Mesenchymal stem cell (in vitro differentiated cells and primary cell): ENCODE measurements at regions not wholly inside any gene's neighbourhood (a gene's known extent, or its start where the extent isn't known, plus 50 kb on each side); places are given as distances from the start of the nearest gene placed in this dataset.
A peak's percentile ranks its signal among the peaks of the same experiment; 100 is the strongest.
"Not testable (repeated sequence)": the region's sequence is repeated elsewhere in the genome, so short reads cannot be mapped to it uniquely, and the experiment has no call there.

Experiments used
- DNase-seq: peaks from one replicate; pipeline ENCODE4 v3.0.0-alpha.2; 2013
- H2AFZ ChIP-seq: one replicate; pipeline ENCODE4 v1.6.1; 2013; ENCODE audit warnings: low read depth, mild to moderate bottlenecking, control low read depth, inconsistent platforms, low read length, moderate library complexity
- H2AK5ac ChIP-seq: 2 replicates; pipeline ENCODE4 v1.6.1; 2013; ENCODE audit warnings: low read length, moderate library complexity, mild to moderate bottlenecking, inconsistent platforms; ENCODE audit not compliant: severe bottlenecking
- H2BK120ac ChIP-seq: one replicate; pipeline ENCODE4 v1.6.1; 2013; ENCODE audit warnings: low read depth, mild to moderate bottlenecking, inconsistent platforms, low read length, moderate library complexity
- H2BK12ac ChIP-seq, 2 experiments: one replicate each; pipeline ENCODE4 v1.6.1; 2013; ENCODE audit warnings: inconsistent platforms in 2 of 2, low read length in 2 of 2, mild to moderate bottlenecking in 2 of 2, moderate library complexity in 2 of 2, control low read depth in 1 of 2
- H2BK15ac ChIP-seq: one replicate; pipeline ENCODE4 v1.6.1; 2013; ENCODE audit warnings: mild to moderate bottlenecking, low read depth, inconsistent platforms; ENCODE audit not compliant: poor library complexity, severe bottlenecking
- H2BK5ac ChIP-seq: 2 replicates; pipeline ENCODE4 v1.6.1; 2013; ENCODE audit warnings: low read depth, mild to moderate bottlenecking, low read length, control low read depth, inconsistent platforms; ENCODE audit not compliant: poor library complexity, severe bottlenecking
- H3K14ac ChIP-seq, 2 experiments: one replicate each; pipeline ENCODE4 v1.6.1; 2013; ENCODE audit warnings: inconsistent platforms in 2 of 2, low read length in 2 of 2, control low read depth in 1 of 2, mild to moderate bottlenecking in 1 of 2, moderate library complexity in 1 of 2
- H3K18ac ChIP-seq, 2 experiments: one replicate each; pipeline ENCODE4 v1.6.1; 2013; ENCODE audit warnings: inconsistent platforms in 2 of 2, low read length in 2 of 2, control low read depth in 1 of 2, low read depth in 1 of 2, mild to moderate bottlenecking in 1 of 2
- H3K23ac ChIP-seq, 2 experiments: one replicate each; pipeline ENCODE4 v1.6.1; 2013; ENCODE audit warnings: inconsistent platforms in 2 of 2, low read length in 2 of 2, mild to moderate bottlenecking in 2 of 2, moderate library complexity in 2 of 2, control low read depth in 1 of 2
- H3K27ac ChIP-seq: 2 replicates; pipeline ENCODE4 v1.5.1; 2013; ENCODE audit warnings: mild to moderate bottlenecking, moderate library complexity, low read length, control low read depth, inconsistent platforms; ENCODE audit not compliant: poor library complexity, severe bottlenecking
- H3K27me3 ChIP-seq, 2 experiments: 2 replicates each; pipeline versions ENCODE4 v1.6.1 to v1.7.0; 2013; ENCODE audit warnings: low read length in 2 of 2, mild to moderate bottlenecking in 2 of 2, moderate library complexity in 2 of 2, control low read depth in 1 of 2, inconsistent platforms in 1 of 2; ENCODE audit not compliant: control insufficient read depth in 1 of 2, insufficient read depth in 1 of 2
- H3K36me3 ChIP-seq, 2 experiments: 2 replicates each; pipeline versions ENCODE4 v1.6.1 to v1.7.0; 2013; ENCODE audit warnings: low read length in 2 of 2, control low read depth in 1 of 2, inconsistent platforms in 1 of 2, low read depth in 1 of 2, mild to moderate bottlenecking in 1 of 2; ENCODE audit not compliant: insufficient read depth in 2 of 2, control insufficient read depth in 1 of 2
- H3K4ac ChIP-seq, 2 experiments: one replicate each; pipeline ENCODE4 v1.6.1; 2013; ENCODE audit warnings: inconsistent platforms in 2 of 2, low read length in 2 of 2, mild to moderate bottlenecking in 2 of 2, moderate library complexity in 2 of 2, control low read depth in 1 of 2, low read depth in 1 of 2
- H3K4me1 ChIP-seq: 2 replicates; pipeline ENCODE4 v1.6.1; 2013; ENCODE audit warnings: low read depth, low read length, control low read depth; ENCODE audit not compliant: control insufficient read depth, insufficient read depth
- H3K4me2 ChIP-seq: 2 replicates; pipeline ENCODE4 v1.6.1; 2013; ENCODE audit warnings: low read length, mild to moderate bottlenecking, inconsistent platforms; ENCODE audit not compliant: poor library complexity, severe bottlenecking
- H3K4me3 ChIP-seq, 2 experiments: 2 replicates each; pipeline versions ENCODE4 v1.5.1 to v1.7.0; 2013; ENCODE audit warnings: low read length in 2 of 2, mild to moderate bottlenecking in 2 of 2, control low read depth in 1 of 2, low read depth in 1 of 2; ENCODE audit not compliant: insufficient read depth in 1 of 2
- H3K79me1 ChIP-seq: replicated peaks from 2 replicates; pipeline ENCODE4 v1.6.1; 2013; ENCODE audit warnings: mild to moderate bottlenecking, control low read depth, low read length, inconsistent platforms; ENCODE audit not compliant: poor library complexity, severe bottlenecking
- H3K9ac ChIP-seq: 2 replicates; pipeline ENCODE4 v1.7.0; 2013; ENCODE audit warnings: mild to moderate bottlenecking, low read length, moderate library complexity
- H3K9me3 ChIP-seq: 2 replicates; pipeline ENCODE4 v1.7.0; 2013; ENCODE audit warnings: mild to moderate bottlenecking, low read length; ENCODE audit not compliant: control insufficient read depth
- H4K8ac ChIP-seq: one replicate; pipeline ENCODE4 v1.6.1; 2013; ENCODE audit warnings: inconsistent platforms, mild to moderate bottlenecking, low read length, moderate library complexity
- H4K91ac ChIP-seq: one replicate; pipeline ENCODE4 v1.6.1; 2013; ENCODE audit warnings: mild to moderate bottlenecking, low read length, inconsistent platforms
- WGBS: methylation state at CpG from one replicate; pipeline ENCODE4 v1.1.7; 2013; ENCODE audit warnings: mixed read lengths; 5-methylcytosine and 5-hydroxymethylcytosine counted together

DNA sequence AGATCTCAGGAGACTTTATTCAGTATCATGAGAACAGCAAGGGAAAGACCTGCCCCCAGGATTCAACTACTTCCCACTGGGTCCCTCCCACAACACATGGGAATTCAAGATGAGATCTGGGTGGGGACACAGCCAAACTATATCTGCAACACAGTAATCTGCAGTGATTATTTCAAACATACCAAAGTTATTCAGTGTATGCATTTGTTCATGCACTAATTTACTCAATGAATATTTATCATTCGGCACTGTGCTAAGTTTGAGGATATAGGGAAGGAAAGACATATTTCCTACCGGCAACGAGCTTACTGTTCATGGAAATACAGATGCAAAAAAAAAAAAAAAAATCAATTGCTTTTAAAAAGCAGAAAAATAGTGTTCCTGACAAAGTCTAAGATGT, 91.6 kb upstream of the IMMP2L start:
- no peak overlapping the region for H4K91ac ChIP-seq
- H4K8ac ChIP-seq, result no peak overlapping the region
- no CpG with 5 or more reads among the region's 3 CpGs for WGBS
- H3K4me1 ChIP-seq, result no peaks in the 10 kb centered on the region
- H2BK15ac ChIP-seq, result no peak overlapping the region
- H3K23ac ChIP-seq, result no peak overlapping the region
- H2AFZ ChIP-seq, result no peak overlapping the region
- H3K14ac ChIP-seq, result no peak overlapping the region
- no peak overlapping the region for H3K4me3 ChIP-seq
- H2BK12ac ChIP-seq, result no peak overlapping the region
- H3K36me3 ChIP-seq, result no peaks in the 10 kb centered on the region
- no peak overlapping the region for H3K4me2 ChIP-seq
- H3K27ac ChIP-seq, result no peak overlapping the region
- H2AK5ac ChIP-seq, result no peak overlapping the region
- no peak overlapping the region for H3K18ac ChIP-seq
- H3K79me1 ChIP-seq, result no peaks in the 10 kb centered on the region
- H3K9me3 ChIP-seq, result no peaks in the 10 kb centered on the region
- H3K9ac ChIP-seq, result no peak overlapping the region
- H3K27me3 ChIP-seq, result no peaks in the 10 kb centered on the region
- no peak overlapping the region for H3K4ac ChIP-seq
- no peak overlapping the region for H2BK5ac ChIP-seq
- H2BK120ac ChIP-seq, result no peak overlapping the region
- DNase-seq, result no peak

- H2BK15ac ChIP-seq, result no peak overlapping the region
- no peak overlapping the region for H3K18ac ChIP-seq
- H3K27ac ChIP-seq, result no peak overlapping the region
- no peak overlapping the region for H3K4ac ChIP-seq
- no peaks in the 10 kb centered on the region for H3K4me1 ChIP-seq
- no peak overlapping the region for H2BK5ac ChIP-seq
- no peak overlapping the region for H4K91ac ChIP-seq
- H2BK120ac ChIP-seq, result no peak overlapping the region
- no peaks in the 10 kb centered on the region for H3K9me3 ChIP-seq
- no peak overlapping the region for H3K9ac ChIP-seq
- no peak overlapping the region for H2BK12ac ChIP-seq
- H3K79me1 ChIP-seq, result no peaks in the 10 kb centered on the region
- no peaks in the 10 kb centered on the region for H3K27me3 ChIP-seq
- H3K4me3 ChIP-seq, result no peak overlapping the region
- DNase-seq, result peak; percentile 17
- H3K36me3 ChIP-seq, result no peaks in the 10 kb centered on the region
- no peak overlapping the region for H3K14ac ChIP-seq
- no peak overlapping the region for H2AFZ ChIP-seq
- no peak overlapping the region for H2AK5ac ChIP-seq
- no peak overlapping the region for H3K4me2 ChIP-seq
- no peak overlapping the region for H4K8ac ChIP-seq
- no peak overlapping the region for H3K23ac ChIP-seq
- 60% methylated on average over 5 of the region's 5 CpGs for WGBS
These were observed 88.2 kb upstream of the IMMP2L start for GRCh38 chr7:111650456-111650999.

DNA sequence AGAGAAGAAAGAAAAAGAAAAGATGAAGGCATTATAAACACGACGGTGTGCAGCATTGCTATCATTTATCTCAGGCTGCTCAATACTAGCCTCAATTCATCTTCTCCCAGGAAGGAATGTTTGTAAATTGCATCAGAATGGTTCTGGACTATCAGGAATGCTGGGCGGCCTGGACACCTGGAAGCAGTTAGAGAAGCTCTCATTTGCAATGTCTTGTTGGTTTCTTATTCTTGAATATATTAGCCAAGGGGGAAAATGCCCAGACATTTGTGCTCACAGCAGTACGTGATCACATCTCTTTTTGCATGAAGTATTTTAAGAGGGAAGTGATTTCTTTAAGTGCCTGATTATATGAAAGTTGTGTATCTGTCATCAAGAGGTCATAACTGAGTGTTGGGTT, 85.6 kb upstream of the IMMP2L start:
- H2BK12ac ChIP-seq, result no peak overlapping the region
- H3K9ac ChIP-seq, result no peak overlapping the region
- H3K18ac ChIP-seq, result no peak overlapping the region
- no peak overlapping the region for H3K4ac ChIP-seq
- no peak overlapping the region for H2AK5ac ChIP-seq
- no peak overlapping the region for H2BK120ac ChIP-seq
- no peaks in the 10 kb centered on the region for H3K4me1 ChIP-seq
- no peak for DNase-seq
- no peak overlapping the region for H3K14ac ChIP-seq
- no peak overlapping the region for H2AFZ ChIP-seq
- H4K8ac ChIP-seq, result no peak overlapping the region
- no peaks in the 10 kb centered on the region for H3K9me3 ChIP-seq
- H4K91ac ChIP-seq, result no peak overlapping the region
- no peak overlapping the region for H2BK15ac ChIP-seq
- no peak overlapping the region for H2BK5ac ChIP-seq
- no peak overlapping the region for H3K4me2 ChIP-seq
- H3K36me3 ChIP-seq, result no peaks in the 10 kb centered on the region
- H3K79me1 ChIP-seq, result no peaks in the 10 kb centered on the region
- 64% methylated on average over 2 of the region's 4 CpGs for WGBS
- H3K27me3 ChIP-seq, result no peaks in the 10 kb centered on the region
- H3K4me3 ChIP-seq, result no peak overlapping the region
- H3K23ac ChIP-seq, result no peak overlapping the region
- no peak overlapping the region for H3K27ac ChIP-seq

- H2BK120ac ChIP-seq, H2BK12ac ChIP-seq, H2AFZ ChIP-seq, H3K4me1 ChIP-seq, H3K9ac ChIP-seq, H3K79me1 ChIP-seq, H2BK15ac ChIP-seq, H3K9me3 ChIP-seq, H3K36me3 ChIP-seq, H3K4ac ChIP-seq, H3K18ac ChIP-seq, H3K27ac ChIP-seq, DNase-seq, H3K27me3 ChIP-seq, H3K4me2 ChIP-seq, H2AK5ac ChIP-seq, H3K14ac ChIP-seq, H4K8ac ChIP-seq, H3K4me3 ChIP-seq, H2BK5ac ChIP-seq, H4K91ac ChIP-seq, H3K23ac ChIP-seq: not testable (repeated sequence)
- 79% methylated on average over 12 of the region's 14 CpGs for WGBS
These were observed 82.3 kb upstream of the IMMP2L start for GRCh38 chr7:111644595-111644994.
